Liver (tissue), 8 donors: ENCODE measurements at regions not wholly inside any gene's neighbourhood (a gene's known extent, or its start where the extent isn't known, plus 50 kb on each side); places are given as distances from the start of the nearest gene placed in this dataset.

Experiments used
- DNase-seq: peaks from one replicate; pipeline ENCODE4 v3.0.0-alpha.2; 2017; ENCODE audit warnings: low spot score
- H3K27ac ChIP-seq, 2 donors: one replicate each; pipeline ENCODE4 v1.7.0; 2013; ENCODE audit warnings: inconsistent platforms in 2 of 2, low read length in 2 of 2, control low read depth in 1 of 2, low read depth in 1 of 2, mild to moderate bottlenecking in 1 of 2
- H3K27me3 ChIP-seq, 4 donors: one replicate each; pipeline versions ENCODE4 v1.6.1 to v1.7.0; 2013; ENCODE audit warnings: low read length in 3 of 4, inconsistent platforms in 1 of 4, mild to moderate bottlenecking in 1 of 4, moderate library complexity in 1 of 4; ENCODE audit not compliant: control insufficient read depth in 4 of 4, insufficient read depth in 4 of 4
- H3K36me3 ChIP-seq, 4 donors: one replicate each; pipeline versions ENCODE4 v1.6.1 to v1.7.0; 2013; ENCODE audit warnings: low read length in 3 of 4, mild to moderate bottlenecking in 3 of 4, low read depth in 1 of 4, moderate library complexity in 1 of 4; ENCODE audit not compliant: control insufficient read depth in 4 of 4, insufficient read depth in 3 of 4
- H3K4me1 ChIP-seq, 4 donors: one replicate each; pipeline versions ENCODE4 v1.6.1 to v1.7.0; 2013; ENCODE audit warnings: low read length in 3 of 4, mild to moderate bottlenecking in 3 of 4, moderate library complexity in 1 of 4; ENCODE audit not compliant: control insufficient read depth in 4 of 4, insufficient read depth in 4 of 4
- H3K4me3 ChIP-seq, 3 donors: one replicate each; pipeline versions ENCODE4 v1.6.1 to v1.7.0; 2013; ENCODE audit warnings: low read length in 3 of 3, control low read depth in 1 of 3, low read depth in 1 of 3, mild to moderate bottlenecking in 1 of 3
- H3K9ac ChIP-seq, 2 donors: one replicate each; pipeline ENCODE4 v1.7.0; 2013; ENCODE audit warnings: low read length in 2 of 2, mild to moderate bottlenecking in 2 of 2, moderate library complexity in 2 of 2, control low read depth in 1 of 2, low read depth in 1 of 2
- H3K9me3 ChIP-seq, 4 donors: one replicate each; pipeline versions ENCODE4 v1.6.1 to v1.7.0; 2013; ENCODE audit warnings: low read length in 3 of 4; ENCODE audit not compliant: control insufficient read depth in 4 of 4
- ATF3 ChIP-seq: IDR thresholded peaks from 2 replicates; pipeline ENCODE4 v1.6.1; 2016; ENCODE audit warnings: antibody characterized with exemption
- CTCF ChIP-seq: fragments of 150-350 bp; IDR thresholded peaks from 2 replicates; pipeline ENCODE4 v1.5.1; 2017; ENCODE audit warnings: improper control_type of control experiment, low read depth, low read length; ENCODE audit not compliant: missing input control
- EGR1 ChIP-seq, 2 donors: IDR thresholded peaks; 2 replicates each; pipeline ENCODE4 v1.6.1; 2016 to 2018; ENCODE audit warnings: antibody characterized with exemption in 2 of 2, low read depth in 2 of 2
- FOXA2 ChIP-seq: IDR thresholded peaks from 2 replicates; pipeline ENCODE4 v1.6.1; 2016; ENCODE audit warnings: antibody characterized with exemption
- HNF4A ChIP-seq, 2 donors: conservative IDR thresholded peaks; 2 replicates each; pipeline ENCODE4 v1.6.1; 2016; ENCODE audit warnings: antibody characterized with exemption in 2 of 2, mild to moderate bottlenecking in 2 of 2
- HNF4G ChIP-seq: IDR thresholded peaks from 2 replicates; pipeline ENCODE4 v1.6.1; 2016; ENCODE audit warnings: antibody characterized with exemption
- MAX ChIP-seq: IDR thresholded peaks from 2 replicates; pipeline ENCODE4 v1.6.1; 2016; ENCODE audit warnings: antibody characterized with exemption
- NR2F2 ChIP-seq: IDR thresholded peaks from 2 replicates; pipeline ENCODE4 v1.6.1; 2016; ENCODE audit warnings: antibody characterized with exemption
- RAD21 ChIP-seq, 2 donors: IDR thresholded peaks; 2 replicates each; pipeline ENCODE4 v1.6.1; 2016; ENCODE audit warnings: antibody characterized with exemption in 2 of 2, mild to moderate bottlenecking in 2 of 2
- REST ChIP-seq: IDR thresholded peaks from 2 replicates; pipeline ENCODE4 v1.6.1; 2016; ENCODE audit warnings: antibody characterized with exemption, mild to moderate bottlenecking
- RXRA ChIP-seq, 2 donors: IDR thresholded peaks; 2 replicates each; pipeline ENCODE4 v1.6.1; 2017 to 2018; ENCODE audit warnings: antibody characterized with exemption in 2 of 2, mild to moderate bottlenecking in 1 of 2
- SP1 ChIP-seq: IDR thresholded peaks from 2 replicates; pipeline ENCODE4 v1.6.1; 2018; ENCODE audit warnings: antibody characterized with exemption, mild to moderate bottlenecking
- TAF1 ChIP-seq: conservative IDR thresholded peaks from 2 replicates; pipeline ENCODE4 v1.6.1; 2016; ENCODE audit warnings: antibody characterized with exemption, mild to moderate bottlenecking
- YY1 ChIP-seq: IDR thresholded peaks from 2 replicates; pipeline ENCODE4 v1.6.1; 2016; ENCODE audit warnings: antibody characterized with exemption, mild to moderate bottlenecking
- ZBTB33 ChIP-seq: IDR thresholded peaks from 2 replicates; pipeline ENCODE4 v1.6.1; 2016; ENCODE audit warnings: antibody characterized with exemption
- WGBS: extraction: QIAGEN DNeasy Blood & Tissue Kit; methylation state at CpG from one replicate; pipeline ENCODE4 v1.1.7; 2013; 5-methylcytosine and 5-hydroxymethylcytosine counted together
- donor health status: healthy.
- donor health status: healthy.
- donor health status: healthy.
- donor health status: healthy.
- donor health status: healthy.

- H3K27ac ChIP-seq: no peak overlapping the region
- 81% methylated on average over 6 of the region's 6 CpGs for WGBS
- H3K27me3 ChIP-seq: no peaks in the 10 kb centered on the region
- TF ChIP-seq ZBTB33: no peak
- TF ChIP-seq RXRA (IDR thresholded peaks at IDR 0.05): no peak
- TF ChIP-seq SP1: no peak
- TF ChIP-seq EGR1 (IDR thresholded peaks at IDR 0.05; ENCODE audit: low read depth in 2 of 2): no peak
- no peak for TF ChIP-seq HNF4A (conservative IDR thresholded peaks at IDR 0.05)
- TF ChIP-seq YY1: no peak
- no peak for TF ChIP-seq ATF3
- no peak for TF ChIP-seq TAF1
- no peak for TF ChIP-seq MAX
- no peak for TF ChIP-seq CTCF
- TF ChIP-seq HNF4G: no peak
- TF ChIP-seq NR2F2: no peak
- no peak for TF ChIP-seq RAD21 (IDR thresholded peaks at IDR 0.05)
- TF ChIP-seq FOXA2: no peak
- TF ChIP-seq REST: no peak
- H3K9ac ChIP-seq: no peak overlapping the region
- H3K9me3 ChIP-seq: no peaks in the 10 kb centered on the region
- no peak overlapping the region for H3K4me3 ChIP-seq
- no peaks in the 10 kb centered on the region for H3K36me3 ChIP-seq
- H3K4me1 ChIP-seq: no peaks in the 10 kb centered on the region
- no peak for DNase-seq
Observed at GRCh38 chr1:234944439-234945344, 183.9 kb downstream of the TOMM20 start.
